Middle frontal gyrus (tissue), 1 donor: ENCODE measurements at regions not wholly inside any gene's neighbourhood (a gene's known extent, or its start where the extent isn't known, plus 50 kb on each side); places are given as distances from the start of the nearest gene placed in this dataset.
"Not testable (repeated sequence)": the region's sequence is repeated elsewhere in the genome, so short reads cannot be mapped to it uniquely, and the experiment has no call there.

Experiments
- DNase-seq: peaks from one replicate; pipeline ENCODE4 v3.0.0-alpha.2; 2015; ENCODE audit warnings: low spot score; ENCODE audit errors: extremely low spot score

GRCh38 chr9:66765531-66765930 lies 135.0 kb upstream of the ZNF658 start:
- DNase-seq: not testable (repeated sequence)

GRCh38 chr9:66771504-66771903 lies 129.0 kb upstream of the ZNF658 start:
- not testable (repeated sequence) for DNase-seq

GRCh38 chr9:66774618-66775017 lies 125.9 kb upstream of the ZNF658 start:
- DNase-seq: not testable (repeated sequence)

- not testable (repeated sequence) for DNase-seq
Measured at GRCh38 chr9:66779944-66780661, 120.4 kb upstream of the ZNF658 start.

- DNase-seq: not testable (repeated sequence)
Measured at GRCh38 chr9:66781240-66781639, 119.3 kb upstream of the ZNF658 start.

GRCh38 chr9:66782010-66782409 lies 118.5 kb upstream of the ZNF658 start:
- not testable (repeated sequence) for DNase-seq

- DNase-seq: not testable (repeated sequence)
Measured at GRCh38 chr9:66785603-66786002, 114.9 kb upstream of the ZNF658 start.

GRCh38 chr9:66791092-66791750 lies 109.3 kb upstream of the ZNF658 start:
- DNase-seq: not testable (repeated sequence)

GRCh38 chr9:66794769-66795168 lies 105.8 kb upstream of the ZNF658 start:
- not testable (repeated sequence) for DNase-seq

GRCh38 chr9:66795723-66796503 lies 104.6 kb upstream of the ZNF658 start:
- not testable (repeated sequence) for DNase-seq

GRCh38 chr9:66797905-66798616 lies 102.5 kb upstream of the ZNF658 start:
- not testable (repeated sequence) for DNase-seq

GRCh38 chr9:66803619-66804018 lies 96.9 kb upstream of the ZNF658 start:
- not testable (repeated sequence) for DNase-seq

GRCh38 chr9:66810247-66810646 lies 90.3 kb upstream of the ZNF658 start:
- DNase-seq: not testable (repeated sequence)

GRCh38 chr9:66812367-66812766 lies 88.2 kb upstream of the ZNF658 start:
- not testable (repeated sequence) for DNase-seq

- not testable (repeated sequence) for DNase-seq
Measured at GRCh38 chr9:66812967-66813366, 87.6 kb upstream of the ZNF658 start.

- DNase-seq: not testable (repeated sequence)
Measured at GRCh38 chr9:66814038-66814437, 86.5 kb upstream of the ZNF658 start.

- not testable (repeated sequence) for DNase-seq
Measured at GRCh38 chr9:66819510-66819909, 81.0 kb upstream of the ZNF658 start.

GRCh38 chr9:66820014-66820660 lies 80.4 kb upstream of the ZNF658 start:
- not testable (repeated sequence) for DNase-seq

- not testable (repeated sequence) for DNase-seq
Measured at GRCh38 chr9:66824169-66824568, 76.4 kb upstream of the ZNF658 start.

GRCh38 chr9:66829853-66830252 lies 70.7 kb upstream of the ZNF658 start:
- DNase-seq: not testable (repeated sequence)
